Loucy (cell line): ENCODE measurements at regions not wholly inside any gene's neighbourhood (a gene's known extent, or its start where the extent isn't known, plus 50 kb on each side); places are given as distances from the start of the nearest gene placed in this dataset.

Source experiments
- H2AFZ ChIP-seq: fragments of 200-600 bp; sonication (generic); 2 replicates; pipeline ENCODE4 v1.6.0; 2016; ENCODE audit warnings: antibody characterized with exemption, mild to moderate bottlenecking, low read length, moderate library complexity
- H3F3A ChIP-seq: fragments of 200-600 bp; 2 replicates; pipeline ENCODE4 v1.6.0; 2016; ENCODE audit warnings: antibody characterized with exemption, low read depth, mild to moderate bottlenecking
- H3K27me3 ChIP-seq: fragments of 200-600 bp; sonication (generic); 2 replicates; pipeline ENCODE4 v1.6.1; 2014; ENCODE audit warnings: low read length, mild to moderate bottlenecking; ENCODE audit not compliant: insufficient read depth, poor library complexity, severe bottlenecking
- H3K36me3 ChIP-seq: fragments of 200-600 bp; sonication (generic); 2 replicates; pipeline ENCODE4 v1.6.1; 2016; ENCODE audit warnings: low read length; ENCODE audit not compliant: insufficient read depth
- H3K4me1 ChIP-seq: fragments of 200-600 bp; sonication (generic); 2 replicates; pipeline ENCODE4 v1.5.1; 2014; ENCODE audit warnings: low read length, mild to moderate bottlenecking; ENCODE audit not compliant: insufficient read depth, poor library complexity, severe bottlenecking
- H3K4me2 ChIP-seq: fragments of 200-600 bp; sonication (generic); 2 replicates; pipeline ENCODE4 v1.6.0; 2014; ENCODE audit warnings: antibody characterized with exemption, low read length, low read depth, mild to moderate bottlenecking; ENCODE audit not compliant: poor library complexity, severe bottlenecking
- H3K4me3 ChIP-seq: fragments of 200-600 bp; sonication (generic); 2 replicates; pipeline ENCODE4 v1.5.1; 2014; ENCODE audit warnings: low read length, mild to moderate bottlenecking, mixed read lengths; ENCODE audit not compliant: poor library complexity, severe bottlenecking
- H3K79me2 ChIP-seq: fragments of 200-600 bp; sonication (generic); 2 replicates; pipeline ENCODE4 v1.6.1; 2014; ENCODE audit warnings: low read length; ENCODE audit not compliant: insufficient read depth
- H3K9ac ChIP-seq: fragments of 200-600 bp; sonication (generic); 2 replicates; pipeline ENCODE4 v1.6.0; 2014; ENCODE audit warnings: mild to moderate bottlenecking, low read depth, low read length, moderate library complexity; ENCODE audit not compliant: poor library complexity, severe bottlenecking
- H3K9me2 ChIP-seq: fragments of 200-600 bp; sonication (generic); replicated peaks from 2 replicates; pipeline ENCODE4 v1.6.1; 2016; ENCODE audit warnings: low read depth, low read length, mixed read lengths
- H3K9me3 ChIP-seq: fragments of 200-600 bp; sonication (generic); 2 replicates; pipeline ENCODE4 v1.6.1; 2014; ENCODE audit warnings: mild to moderate bottlenecking, antibody characterized with exemption, low read length, low read depth; ENCODE audit not compliant: insufficient read depth
- H4K20me1 ChIP-seq: fragments of 200-600 bp; sonication (generic); 2 replicates; pipeline ENCODE4 v1.6.0; 2014; ENCODE audit warnings: antibody characterized with exemption, low read length, mild to moderate bottlenecking; ENCODE audit not compliant: insufficient read depth, poor library complexity, severe bottlenecking
- EZH2phosphoT487 ChIP-seq: fragments of 200-600 bp; IDR thresholded peaks from 2 replicates; pipeline ENCODE4 v1.6.1; 2018; ENCODE audit warnings: antibody characterized with exemption, mild to moderate bottlenecking, moderate library complexity, borderline replicate concordance
- TF ChIP-seq, protein P1 (sequence below): fragments of 200-600 bp; sonication (generic); conservative IDR thresholded peaks from 2 replicates; pipeline ENCODE4 v1.5.1; 2014; ENCODE audit warnings: mild to moderate bottlenecking, antibody characterized with exemption, low read length

DNA sequence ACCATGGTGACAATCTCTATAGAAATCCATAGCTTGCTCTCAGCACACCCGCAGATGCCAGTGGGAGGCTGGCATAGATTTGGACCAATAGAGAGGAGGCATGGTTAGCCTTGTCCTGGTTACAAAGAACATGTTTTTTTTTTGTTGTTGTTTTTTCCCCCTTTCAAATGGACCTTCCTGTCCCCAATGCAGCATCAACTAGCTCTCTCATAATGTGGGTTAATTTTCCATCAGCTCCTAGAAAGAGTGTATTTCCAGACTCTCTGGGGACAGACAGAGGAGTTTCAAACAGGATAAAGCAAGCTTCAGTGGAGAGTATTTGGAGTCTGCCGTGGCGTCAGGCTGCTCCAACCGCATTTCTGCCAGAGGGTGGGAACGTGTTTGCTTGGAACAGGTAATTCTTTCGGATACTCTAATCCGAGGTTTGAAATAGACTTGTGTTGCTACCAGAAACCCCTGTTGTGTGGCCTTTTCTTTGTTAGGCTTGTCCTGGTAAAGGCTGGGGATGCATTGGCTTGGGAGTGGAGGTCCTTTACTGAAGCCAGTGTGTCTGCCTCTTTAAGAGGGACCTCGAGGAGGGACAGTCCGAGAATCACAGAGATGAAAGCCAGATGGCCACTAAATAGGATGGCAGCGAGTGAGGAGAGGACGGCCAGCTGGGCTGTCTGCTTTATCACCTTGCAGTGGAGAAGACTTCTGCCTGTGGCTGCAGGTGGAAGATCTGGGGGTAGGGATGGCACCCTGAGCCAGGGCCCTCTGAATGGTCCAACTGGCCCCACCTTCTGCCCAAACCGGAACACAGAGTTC lies 130.5 kb upstream of the CPEB4 start:
- Histone ChIP-seq H4K20me1 (no peaks in the 10 kb centered on the region), H3K4me3 (no peak overlapping the region), H3K36me3 (no peaks in the 10 kb centered on the region), H2AFZ (no peak overlapping the region), H3K4me1 (peaks cover 8% of the 10 kb centered on the region), H3K9ac (no peak overlapping the region), H3K79me2 (no peaks in the 10 kb centered on the region), H3F3A (no peaks in the 10 kb centered on the region), H3K9me3 (no peaks in the 10 kb centered on the region), H3K27me3 (no peaks in the 10 kb centered on the region), H3K4me2 (no peak overlapping the region), H3K9me2 (no peaks in the 10 kb centered on the region)
- TF ChIP-seq EZH2phosphoT487: no peak
- TF ChIP-seq, protein P1, sequence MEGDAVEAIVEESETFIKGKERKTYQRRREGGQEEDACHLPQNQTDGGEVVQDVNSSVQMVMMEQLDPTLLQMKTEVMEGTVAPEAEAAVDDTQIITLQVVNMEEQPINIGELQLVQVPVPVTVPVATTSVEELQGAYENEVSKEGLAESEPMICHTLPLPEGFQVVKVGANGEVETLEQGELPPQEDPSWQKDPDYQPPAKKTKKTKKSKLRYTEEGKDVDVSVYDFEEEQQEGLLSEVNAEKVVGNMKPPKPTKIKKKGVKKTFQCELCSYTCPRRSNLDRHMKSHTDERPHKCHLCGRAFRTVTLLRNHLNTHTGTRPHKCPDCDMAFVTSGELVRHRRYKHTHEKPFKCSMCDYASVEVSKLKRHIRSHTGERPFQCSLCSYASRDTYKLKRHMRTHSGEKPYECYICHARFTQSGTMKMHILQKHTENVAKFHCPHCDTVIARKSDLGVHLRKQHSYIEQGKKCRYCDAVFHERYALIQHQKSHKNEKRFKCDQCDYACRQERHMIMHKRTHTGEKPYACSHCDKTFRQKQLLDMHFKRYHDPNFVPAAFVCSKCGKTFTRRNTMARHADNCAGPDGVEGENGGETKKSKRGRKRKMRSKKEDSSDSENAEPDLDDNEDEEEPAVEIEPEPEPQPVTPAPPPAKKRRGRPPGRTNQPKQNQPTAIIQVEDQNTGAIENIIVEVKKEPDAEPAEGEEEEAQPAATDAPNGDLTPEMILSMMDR: no peak

DNA sequence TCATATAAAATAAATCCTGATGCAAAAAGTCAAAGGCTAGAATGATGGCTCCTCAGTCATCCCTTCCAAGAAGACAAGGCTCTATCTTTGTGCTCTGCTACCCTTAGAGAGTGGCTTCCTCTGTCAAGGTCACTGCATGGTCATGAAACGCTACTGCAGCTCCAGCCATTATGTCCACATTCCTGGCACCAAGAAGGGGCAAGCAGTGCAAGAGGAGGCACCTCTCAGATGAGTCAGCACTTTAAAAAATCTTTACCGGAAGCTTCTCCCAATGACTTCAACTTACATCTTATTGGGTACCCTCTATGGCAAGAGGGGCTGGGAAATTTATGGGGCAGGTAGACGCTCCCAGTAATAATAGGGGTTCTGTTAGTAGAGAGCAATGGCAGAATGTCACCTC lies 129.5 kb upstream of the CPEB4 start:
- Histone ChIP-seq H3K9me2 (no peaks in the 10 kb centered on the region), H3K9ac (no peak overlapping the region), H3K4me2 (no peak overlapping the region), H3K9me3 (no peaks in the 10 kb centered on the region), H3K4me1 (peaks cover 8% of the 10 kb centered on the region), H3K27me3 (no peaks in the 10 kb centered on the region), H3K79me2 (no peaks in the 10 kb centered on the region), H4K20me1 (no peaks in the 10 kb centered on the region), H3K4me3 (no peak overlapping the region), H2AFZ (no peak overlapping the region), H3K36me3 (no peaks in the 10 kb centered on the region), H3F3A (no peaks in the 10 kb centered on the region)
- TF ChIP-seq, protein P1: no peak
- no peak for TF ChIP-seq EZH2phosphoT487

DNA sequence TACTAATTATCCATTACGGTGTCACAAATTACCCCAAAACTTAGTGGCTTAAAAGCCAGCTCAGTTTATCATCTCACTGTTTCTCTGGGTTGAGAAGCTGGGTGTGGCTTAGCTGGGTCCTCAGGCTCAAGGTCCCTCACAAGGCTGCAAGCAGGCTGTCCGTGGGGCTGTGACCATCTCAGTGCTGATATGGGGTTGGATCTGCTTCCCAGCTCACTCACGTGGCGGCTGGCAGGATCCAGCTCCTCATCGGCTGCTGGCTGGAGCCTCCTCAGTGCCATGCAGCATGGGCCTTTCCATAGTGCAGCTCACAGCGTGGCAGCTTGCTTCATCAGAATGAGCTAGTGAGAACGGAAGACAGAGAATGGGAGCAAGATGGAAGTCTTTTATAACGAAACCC lies 128.5 kb upstream of the CPEB4 start:
- Histone ChIP-seq H3K9me2 (no peaks in the 10 kb centered on the region), H3K36me3 (no peaks in the 10 kb centered on the region), H3K4me1 (peaks cover 8% of the 10 kb centered on the region), H2AFZ (no peak overlapping the region), H3K79me2 (no peaks in the 10 kb centered on the region), H3K27me3 (no peaks in the 10 kb centered on the region), H3K4me2 (no peak overlapping the region), H3K9ac (no peak overlapping the region), H3K4me3 (no peak overlapping the region), H3F3A (no peaks in the 10 kb centered on the region), H3K9me3 (no peaks in the 10 kb centered on the region), H4K20me1 (no peaks in the 10 kb centered on the region)
- TF ChIP-seq, protein P1: no peak
- TF ChIP-seq EZH2phosphoT487: no peak
